HCT116 (cell line): ENCODE measurements at regions not wholly inside any gene's neighbourhood (a gene's known extent, or its start where the extent isn't known, plus 50 kb on each side); places are given as distances from the start of the nearest gene placed in this dataset.

Experiments used
- ATAC-seq: fragments of 200-7000 bp; cut with Tn5 transposase; 2 replicates; pipeline ENCODE4 v1.9.1; 2020; ENCODE audit warnings: mild to moderate bottlenecking, moderate library complexity
- BruUV-seq: library from RNA; stranded (reverse); fragments of 400-500 nt; replicated peaks from 2 replicates; lab custom pipeline; 2021; lab: Mats Ljungman, UMichigan
- CTCF ChIA-PET: fragments of 300-600 bp; sonication (Branson Sonifier 250); formaldehyde crosslinking; loops from one replicate; lab custom pipeline; 2021; ENCODE audit warnings: antibody characterized with exemption; lab: Charles Lee
- POLR2A ChIA-PET: fragments of 300-600, 350-600 bp; sonication (Branson Sonifier 250); formaldehyde crosslinking; loops from one replicate; lab custom pipeline; 2021; ENCODE audit warnings: antibody characterized with exemption; lab: Charles Lee
- RAD21 ChIA-PET, 2 experiments: fragments of 300-600 bp; sonication (Branson Sonifier 250); formaldehyde crosslinking; loops; one replicate each; lab custom pipeline; 2023; ENCODE audit warnings: low total read pairs in 2 of 2; ENCODE audit not compliant: uncharacterized antibody in 2 of 2, unreplicated experiment in 2 of 2, low non-redundant PET in 1 of 2; lab: Charles Lee
- DNase-seq: peaks from one replicate; pipeline ENCODE4 v3.0.0-alpha.2; 2010; ENCODE audit warnings: low read depth, low spot score
- H2AFZ ChIP-seq: fragments of 200-600 bp; shearing (Covaris generic), sonication (generic); 2 replicates; pipeline ENCODE4 v1.6.1; 2017; ENCODE audit warnings: low read depth, mixed run types, mixed read lengths, antibody characterized with exemption, low read length; ENCODE audit not compliant: poor library complexity, severe bottlenecking
- H3K27ac ChIP-seq: 2 replicates; pipeline ENCODE4 v1.5.1; 2012; ENCODE audit warnings: low read depth, low read length
- H3K27me3 ChIP-seq: fragments of 200-600 bp; sonication (generic); 2 replicates; pipeline ENCODE4 v1.6.1; 2016; ENCODE audit warnings: mixed run types, low read length, mixed read lengths; ENCODE audit not compliant: insufficient read depth
- H3K36me3 ChIP-seq, 2 experiments: fragments of 200-500 bp in 1 of 2; fragments of 200-600 bp in 1 of 2; sonication (Bioruptor generic) in 1 of 2; sonication (generic) in 1 of 2; 2 replicates each; pipeline versions ENCODE4 v1.5.1 to v1.6.1; 2014 to 2016; ENCODE audit warnings: low read length in 2 of 2, inconsistent platforms in 1 of 2, mixed read lengths in 1 of 2, mixed run types in 1 of 2; ENCODE audit not compliant: insufficient read depth in 2 of 2, control insufficient read depth in 1 of 2
- H3K4me1 ChIP-seq, 2 experiments: fragments of 200-600 bp in 1 of 2; sonication (generic) in 1 of 2; 2 replicates each; pipeline versions ENCODE4 v1.5.1 to v1.6.1; 2012 to 2017; ENCODE audit warnings: low read length in 2 of 2, inconsistent platforms in 1 of 2, mild to moderate bottlenecking in 1 of 2, mixed read lengths in 1 of 2, mixed run types in 1 of 2, moderate library complexity in 1 of 2; ENCODE audit not compliant: insufficient read depth in 2 of 2, control insufficient read depth in 1 of 2
- H3K4me2 ChIP-seq: fragments of 200-600 bp; sonication (generic); 2 replicates; pipeline ENCODE4 v1.6.1; 2017; ENCODE audit warnings: mixed run types, low read length, mixed read lengths
- H3K4me3 ChIP-seq, 2 experiments: fragments of 200-600 bp in 1 of 2; sonication (generic) in 1 of 2; replicated peaks in 1 of 2; 2 replicates each; pipeline ENCODE4 v1.5.1; 2011 to 2016; ENCODE audit warnings: low read length in 2 of 2, control low read depth in 1 of 2, low read depth in 1 of 2, mild to moderate bottlenecking in 1 of 2, mixed read lengths in 1 of 2, mixed run types in 1 of 2
- H3K79me2 ChIP-seq: fragments of 200-600 bp; sonication (generic); 2 replicates; pipeline ENCODE4 v1.6.1; 2017; ENCODE audit warnings: mild to moderate bottlenecking, mixed run types, low read length, moderate library complexity, mixed read lengths; ENCODE audit not compliant: insufficient read depth
- H3K9ac ChIP-seq: fragments of 200-600 bp; sonication (generic); 2 replicates; pipeline ENCODE4 v1.6.1; 2016; ENCODE audit warnings: low read length, mixed read lengths
- H3K9me2 ChIP-seq: fragments of 200-600 bp; sonication (generic), shearing (Covaris generic); 2 replicates; pipeline ENCODE4 v1.6.1; 2017; ENCODE audit warnings: mixed run types, mild to moderate bottlenecking, moderate library complexity; ENCODE audit not compliant: insufficient read depth
- H3K9me3 ChIP-seq, 2 experiments: fragments of 200-500 bp in 1 of 2; fragments of 200-600 bp in 1 of 2; sonication (Bioruptor generic) in 1 of 2; sonication (generic) in 1 of 2; 2 replicates each; pipeline ENCODE4 v1.6.1; 2014 to 2017; ENCODE audit warnings: low read length in 2 of 2, mixed read lengths in 2 of 2, inconsistent platforms in 1 of 2, low read depth in 1 of 2, mild to moderate bottlenecking in 1 of 2, mixed run types in 1 of 2, moderate library complexity in 1 of 2; ENCODE audit not compliant: control insufficient read depth in 1 of 2, insufficient read depth in 1 of 2
- H4K20me1 ChIP-seq: fragments of 200-600 bp; sonication (generic), shearing (Covaris generic); 2 replicates; pipeline ENCODE4 v1.6.1; 2017; ENCODE audit warnings: mixed run types, mild to moderate bottlenecking, moderate library complexity; ENCODE audit not compliant: insufficient read depth
- CBX3 ChIP-seq: IDR thresholded peaks from 2 replicates; pipeline ENCODE4 v1.6.1; 2012; ENCODE audit warnings: low read depth
- CTCF ChIP-seq, 3 experiments: fragments of 200-600 bp in 1 of 3; sonication (generic) in 1 of 3; IDR thresholded peaks in 2 of 3; conservative IDR thresholded peaks in 1 of 3; 2 replicates each; pipeline ENCODE4 v1.5.1; 2012 to 2017; ENCODE audit warnings: low read depth in 2 of 3, low read length in 2 of 3, antibody characterized with exemption in 1 of 3, borderline replicate concordance in 1 of 3, control low read depth in 1 of 3, mild to moderate bottlenecking in 1 of 3, mixed read lengths in 1 of 3, mixed run types in 1 of 3, moderate library complexity in 1 of 3; ENCODE audit not compliant: insufficient read depth in 1 of 3
- EZH2phosphoT487 ChIP-seq: fragments of 200-600 bp; IDR thresholded peaks from 2 replicates; pipeline ENCODE4 v1.6.1; 2018; ENCODE audit warnings: antibody characterized with exemption, borderline replicate concordance
- POLR2A ChIP-seq: IDR thresholded peaks from 2 replicates; pipeline ENCODE4 v1.7.0; 2011; ENCODE audit warnings: borderline replicate concordance; ENCODE audit not compliant: insufficient read depth, insufficient read length; ENCODE audit errors: extremely low read depth
- ZBTB33 ChIP-seq: IDR thresholded peaks from 2 replicates; pipeline ENCODE4 v1.6.1; 2011; ENCODE audit warnings: mild to moderate bottlenecking, low read length, moderate library complexity; ENCODE audit not compliant: insufficient replicate concordance; ENCODE audit errors: extremely low read depth
- ZNF274 ChIP-seq: fragments of 200-500 bp; sonication (Bioruptor generic); IDR thresholded peaks from 2 replicates; pipeline ENCODE4 v1.6.1; 2014; ENCODE audit warnings: mild to moderate bottlenecking, low read depth, low read length, inconsistent platforms
- intact Hi-C: fragments of 100-400 bp; cut with micrococcal nuclease; formaldehyde crosslinking; loops from 2 replicates; pipeline ENCODE4 v1.10.0; 2022

DNA sequence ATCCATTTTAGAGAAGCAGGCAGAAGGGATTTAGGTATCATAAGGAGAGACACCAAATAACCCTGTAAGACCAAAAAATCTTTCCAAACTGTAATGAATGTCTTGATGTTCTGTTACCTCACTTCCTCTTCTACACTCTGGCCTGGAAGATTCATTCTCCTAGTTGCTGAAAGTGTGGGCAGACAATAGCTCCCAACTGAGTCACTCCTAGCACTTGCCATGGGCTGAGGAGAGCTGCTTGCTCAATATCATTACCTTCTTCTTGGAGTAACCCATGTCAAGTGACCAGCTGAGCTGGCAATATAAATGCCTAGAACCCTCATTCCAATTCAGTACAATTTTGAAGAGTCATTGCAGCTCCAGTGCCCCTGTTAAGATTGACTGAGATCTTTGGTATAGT lies 1985.5 kb upstream of the CDH6 start:
- intact Hi-C loops: no loop called here
- CTCF ChIA-PET: no interaction called here
- Histone ChIP-seq H3K27ac (no peak overlapping the region), H3K9me3 (peaks cover 9 to 13% of the 10 kb centered on the region in 2 experiments; a peak in 2 of 4 replicates), H3K27me3 (no peaks in the 10 kb centered on the region), H3K9me2 (no peaks in the 10 kb centered on the region), H3K4me3 (no peak overlapping the region), H3K4me2 (no peak overlapping the region), H3K36me3 (no peaks in the 10 kb centered on the region), H3K4me1 (no peaks in the 10 kb centered on the region), H3K9ac (no peak overlapping the region), H4K20me1 (no peaks in the 10 kb centered on the region), H3K79me2 (no peaks in the 10 kb centered on the region), H2AFZ (no peak overlapping the region)
- TF ChIP-seq EZH2phosphoT487 (no peak), CBX3 (no peak), POLR2A (no peak), ZNF274 (no peak), CTCF (IDR thresholded peaks at IDR 0.05 in 2 of 3, conservative IDR thresholded peaks at IDR 0.05 in 1 of 3; ENCODE audit: borderline replicate concordance in 1 of 3, insufficient read depth in 1 of 3, low read depth in 2 of 3, low read length in 2 of 3) (no peak), ZBTB33 (no peak)
- DNase-seq (no peak), ATAC-seq (no peak)
- no TSS peak for BruUV-seq
- RAD21 ChIA-PET: no interaction called here
- POLR2A ChIA-PET: no interaction called here
